ENCODE measurements at regions not wholly inside any gene's neighbourhood (a gene's known extent, or its start where the extent isn't known, plus 50 kb on each side); places are given as distances from the start of the nearest gene placed in this dataset.
A peak's percentile ranks its signal among the peaks of the same experiment; 100 is the strongest.

DNA sequence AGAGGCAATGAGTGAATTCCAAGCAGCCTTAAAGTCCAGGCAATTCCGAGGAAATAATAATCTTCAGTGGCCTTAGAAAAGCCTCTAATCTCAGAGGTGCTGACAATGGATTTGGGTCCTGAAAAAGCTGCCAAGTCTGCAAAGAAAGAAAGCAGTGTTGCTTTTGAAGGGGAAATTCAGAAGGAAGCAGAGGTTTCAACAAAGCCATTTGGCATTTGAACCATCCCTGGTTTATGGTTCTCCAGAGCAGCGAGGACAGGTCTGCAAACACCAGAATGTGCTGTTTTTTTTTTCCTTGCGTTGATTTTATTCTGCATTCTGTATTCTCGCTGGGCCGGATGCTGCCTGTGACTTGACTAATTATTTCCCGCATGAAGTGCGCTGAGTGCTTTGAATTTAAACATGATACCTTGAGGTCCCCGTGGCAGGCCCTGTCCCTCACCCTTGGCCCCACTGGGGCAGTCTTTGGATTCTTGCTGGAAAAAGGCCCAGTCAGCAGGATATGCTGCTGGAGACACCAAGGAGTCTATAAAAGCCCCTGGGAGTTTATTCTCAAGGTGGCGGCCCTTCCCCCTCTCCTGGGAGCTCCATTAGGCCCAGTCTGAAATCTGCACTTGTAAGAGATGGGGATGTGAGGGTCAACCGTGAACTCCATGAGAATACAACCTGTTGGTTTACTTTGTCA, 338.3 kb downstream of the HAPSTR1 start:
- TF ChIP-seq, protein P1, sequence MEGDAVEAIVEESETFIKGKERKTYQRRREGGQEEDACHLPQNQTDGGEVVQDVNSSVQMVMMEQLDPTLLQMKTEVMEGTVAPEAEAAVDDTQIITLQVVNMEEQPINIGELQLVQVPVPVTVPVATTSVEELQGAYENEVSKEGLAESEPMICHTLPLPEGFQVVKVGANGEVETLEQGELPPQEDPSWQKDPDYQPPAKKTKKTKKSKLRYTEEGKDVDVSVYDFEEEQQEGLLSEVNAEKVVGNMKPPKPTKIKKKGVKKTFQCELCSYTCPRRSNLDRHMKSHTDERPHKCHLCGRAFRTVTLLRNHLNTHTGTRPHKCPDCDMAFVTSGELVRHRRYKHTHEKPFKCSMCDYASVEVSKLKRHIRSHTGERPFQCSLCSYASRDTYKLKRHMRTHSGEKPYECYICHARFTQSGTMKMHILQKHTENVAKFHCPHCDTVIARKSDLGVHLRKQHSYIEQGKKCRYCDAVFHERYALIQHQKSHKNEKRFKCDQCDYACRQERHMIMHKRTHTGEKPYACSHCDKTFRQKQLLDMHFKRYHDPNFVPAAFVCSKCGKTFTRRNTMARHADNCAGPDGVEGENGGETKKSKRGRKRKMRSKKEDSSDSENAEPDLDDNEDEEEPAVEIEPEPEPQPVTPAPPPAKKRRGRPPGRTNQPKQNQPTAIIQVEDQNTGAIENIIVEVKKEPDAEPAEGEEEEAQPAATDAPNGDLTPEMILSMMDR (IDR thresholded peaks at IDR 0.05) = no peak
- Histone ChIP-seq H3K4me1 (ENCODE audit: low read depth) (no peaks in the 10 kb centered on the region), H3K36me3 (ENCODE audit: low read depth) (no peaks in the 10 kb centered on the region), H3K9me3 (no peaks in the 10 kb centered on the region), H3K4me3 (no peak overlapping the region)
- intact Hi-C loops (cut with DNase I, micrococcal nuclease) = no loop called here
- DNase-seq (no peak), ATAC-seq (no peak)

DNA sequence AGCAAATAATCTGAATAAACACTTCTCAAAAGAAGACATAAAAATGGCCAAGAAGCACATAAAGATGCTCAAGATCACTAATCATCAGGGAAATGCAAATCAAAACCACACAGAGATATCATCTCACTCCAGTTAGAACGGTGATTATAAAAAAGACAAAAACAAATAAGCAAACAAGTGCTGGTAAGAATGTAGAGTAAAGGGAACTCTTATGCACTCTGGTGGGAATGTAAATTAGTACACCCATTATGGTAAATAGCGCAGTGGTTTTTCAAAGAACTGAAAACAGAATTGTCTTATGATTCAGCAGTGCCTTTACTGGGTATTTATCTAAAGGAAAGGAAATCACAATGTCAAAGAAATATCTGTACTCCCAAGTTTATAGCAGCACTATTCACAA, 343.2 kb downstream of the HAPSTR1 start:
- DNase-seq (no peak), ATAC-seq (no peak)
- intact Hi-C loops (cut with DNase I, micrococcal nuclease) = no loop called here
- no peak overlapping the region for H3K4me3 ChIP-seq
- no peaks in the 10 kb centered on the region for H3K9me3 ChIP-seq
- H3K4me1 ChIP-seq (ENCODE audit: low read depth) = no peaks in the 10 kb centered on the region
- H3K36me3 ChIP-seq (ENCODE audit: low read depth) = no peaks in the 10 kb centered on the region
- TF ChIP-seq, protein P1 (IDR thresholded peaks at IDR 0.05) = no peak

DNA sequence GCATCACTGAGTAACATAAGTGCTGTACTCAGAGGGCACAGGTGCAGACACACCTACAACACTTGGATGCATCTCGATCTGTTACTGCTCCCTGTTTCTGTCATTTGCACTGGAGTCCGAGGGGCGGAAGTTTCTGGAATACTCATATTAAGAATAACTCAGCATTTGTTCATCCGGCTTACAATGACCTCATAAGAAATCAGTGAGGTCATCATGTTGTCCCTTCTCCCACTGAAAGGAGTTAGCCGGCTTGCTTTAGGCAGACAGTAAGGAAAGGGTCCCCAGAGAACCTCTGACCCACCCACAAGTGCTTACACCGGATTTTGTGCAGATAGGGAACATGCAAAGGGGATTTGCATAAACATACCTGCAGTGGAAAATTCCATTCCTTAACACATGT, 344.7 kb downstream of the HAPSTR1 start:
- ATAC-seq (no peak), DNase-seq (no peak)
- TF ChIP-seq, protein P1 (IDR thresholded peaks at IDR 0.05) = no peak
- H3K9me3 ChIP-seq = no peaks in the 10 kb centered on the region
- H3K4me1 ChIP-seq (ENCODE audit: low read depth) = no peaks in the 10 kb centered on the region
- intact Hi-C loops (cut with DNase I, micrococcal nuclease) = no loop called here
- no peak overlapping the region for H3K4me3 ChIP-seq
- no peaks in the 10 kb centered on the region for H3K36me3 ChIP-seq (ENCODE audit: low read depth)

DNA sequence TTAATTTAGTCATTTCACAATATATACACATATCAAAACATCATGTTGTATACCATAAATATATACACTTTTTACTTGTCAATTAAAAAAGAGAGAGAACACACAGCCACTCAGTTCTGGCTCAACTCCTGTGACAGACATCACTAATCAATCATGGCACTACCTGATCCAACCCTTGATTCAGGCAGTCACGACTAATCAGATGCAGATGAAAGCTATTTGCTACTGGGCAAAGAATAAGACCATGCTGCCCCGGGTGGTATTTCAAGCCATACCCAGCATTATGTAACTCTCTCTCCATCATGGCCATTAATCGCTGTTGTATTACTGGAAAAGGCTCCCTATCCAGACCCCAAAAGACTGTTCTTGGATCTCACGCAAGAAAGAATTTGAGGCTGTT, 345.7 kb downstream of the HAPSTR1 start:
- H3K4me3 ChIP-seq = no peak overlapping the region
- intact Hi-C loops (cut with DNase I, micrococcal nuclease) = no loop called here
- no peaks in the 10 kb centered on the region for H3K36me3 ChIP-seq (ENCODE audit: low read depth)
- no peaks in the 10 kb centered on the region for H3K4me1 ChIP-seq (ENCODE audit: low read depth)
- DNase-seq (no peak), ATAC-seq (peak; percentile 52)
- no peaks in the 10 kb centered on the region for H3K9me3 ChIP-seq
- TF ChIP-seq, protein P1 (IDR thresholded peaks at IDR 0.05) = no peak

DNA sequence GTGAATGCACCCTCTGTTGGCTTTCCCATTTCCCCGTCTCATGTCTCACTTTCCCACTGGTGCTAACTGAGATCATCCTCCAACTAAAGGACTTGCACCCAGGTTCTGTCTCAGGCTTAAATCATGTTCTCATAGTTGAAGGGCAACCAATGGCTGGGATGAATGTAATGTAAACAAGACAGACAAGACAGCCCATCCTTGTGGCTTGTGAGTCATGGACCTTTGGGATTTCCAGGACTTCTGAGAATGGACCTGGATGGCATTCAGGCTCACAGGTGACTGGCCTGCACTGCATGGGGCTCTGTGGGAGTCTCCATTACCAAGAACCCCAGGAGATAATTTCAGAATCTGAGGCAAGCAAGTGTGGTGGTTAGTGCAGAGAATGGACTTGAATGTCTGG, 347.5 kb downstream of the HAPSTR1 start:
- no peak for DNase-seq
- ATAC-seq = no peak
- TF ChIP-seq, protein P1 (IDR thresholded peaks at IDR 0.05) = no peak
- intact Hi-C loops (cut with DNase I, micrococcal nuclease) = no loop called here
- no peaks in the 10 kb centered on the region for H3K36me3 ChIP-seq (ENCODE audit: low read depth)
- H3K4me1 ChIP-seq (ENCODE audit: low read depth) = no peaks in the 10 kb centered on the region
- no peak overlapping the region for H3K4me3 ChIP-seq
- H3K9me3 ChIP-seq = no peaks in the 10 kb centered on the region

DNA sequence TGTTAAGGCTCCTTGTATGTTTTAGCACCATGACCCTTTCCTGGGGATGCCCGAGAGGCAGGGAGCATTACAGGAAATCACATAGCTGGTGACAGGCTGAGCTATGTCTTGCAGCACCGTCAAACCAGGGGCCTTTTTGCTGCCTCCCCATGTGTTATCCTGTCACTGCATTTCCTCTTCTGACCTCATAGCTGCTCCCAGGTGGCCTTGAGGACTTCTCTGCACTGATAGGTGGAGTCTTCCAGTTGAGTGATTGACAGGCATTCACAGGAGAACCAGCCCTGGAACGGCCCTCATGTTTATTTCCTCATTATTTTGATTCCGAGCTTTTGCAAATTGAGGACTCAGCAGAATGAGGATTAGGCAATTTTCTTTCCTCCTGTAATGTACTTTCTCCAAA, 349.6 kb downstream of the HAPSTR1 start:
- DNase-seq (peak in 1 of 3 donors; percentile 19), ATAC-seq (peak; percentile 82)
- Histone ChIP-seq H3K4me3 (no peak overlapping the region), H3K36me3 (ENCODE audit: low read depth) (no peaks in the 10 kb centered on the region), H3K9me3 (no peaks in the 10 kb centered on the region), H3K4me1 (ENCODE audit: low read depth) (no peaks in the 10 kb centered on the region)
- intact Hi-C loops (cut with DNase I, micrococcal nuclease) = no loop called here
- TF ChIP-seq, protein P1 (IDR thresholded peaks at IDR 0.05) = no peak

Data from mucosa of descending colon (tissue), 3 donors.